Liver (tissue), 8 donors: ENCODE measurements at regions not wholly inside any gene's neighbourhood (a gene's known extent, or its start where the extent isn't known, plus 50 kb on each side); places are given as distances from the start of the nearest gene placed in this dataset.

Source experiments
- DNase-seq: peaks from one replicate; pipeline ENCODE4 v3.0.0-alpha.2; 2017; ENCODE audit warnings: low spot score
- H3K27ac ChIP-seq, 2 donors: one replicate each; pipeline ENCODE4 v1.7.0; 2013; ENCODE audit warnings: inconsistent platforms in 2 of 2, low read length in 2 of 2, control low read depth in 1 of 2, low read depth in 1 of 2, mild to moderate bottlenecking in 1 of 2
- H3K27me3 ChIP-seq, 4 donors: one replicate each; pipeline versions ENCODE4 v1.6.1 to v1.7.0; 2013; ENCODE audit warnings: low read length in 3 of 4, inconsistent platforms in 1 of 4, mild to moderate bottlenecking in 1 of 4, moderate library complexity in 1 of 4; ENCODE audit not compliant: control insufficient read depth in 4 of 4, insufficient read depth in 4 of 4
- H3K36me3 ChIP-seq, 4 donors: one replicate each; pipeline versions ENCODE4 v1.6.1 to v1.7.0; 2013; ENCODE audit warnings: low read length in 3 of 4, mild to moderate bottlenecking in 3 of 4, low read depth in 1 of 4, moderate library complexity in 1 of 4; ENCODE audit not compliant: control insufficient read depth in 4 of 4, insufficient read depth in 3 of 4
- H3K4me1 ChIP-seq, 4 donors: one replicate each; pipeline versions ENCODE4 v1.6.1 to v1.7.0; 2013; ENCODE audit warnings: low read length in 3 of 4, mild to moderate bottlenecking in 3 of 4, moderate library complexity in 1 of 4; ENCODE audit not compliant: control insufficient read depth in 4 of 4, insufficient read depth in 4 of 4
- H3K4me3 ChIP-seq, 3 donors: one replicate each; pipeline versions ENCODE4 v1.6.1 to v1.7.0; 2013; ENCODE audit warnings: low read length in 3 of 3, control low read depth in 1 of 3, low read depth in 1 of 3, mild to moderate bottlenecking in 1 of 3
- H3K9ac ChIP-seq, 2 donors: one replicate each; pipeline ENCODE4 v1.7.0; 2013; ENCODE audit warnings: low read length in 2 of 2, mild to moderate bottlenecking in 2 of 2, moderate library complexity in 2 of 2, control low read depth in 1 of 2, low read depth in 1 of 2
- H3K9me3 ChIP-seq, 4 donors: one replicate each; pipeline versions ENCODE4 v1.6.1 to v1.7.0; 2013; ENCODE audit warnings: low read length in 3 of 4; ENCODE audit not compliant: control insufficient read depth in 4 of 4
- EGR1 ChIP-seq, 2 donors: IDR thresholded peaks; 2 replicates each; pipeline ENCODE4 v1.6.1; 2016 to 2018; ENCODE audit warnings: antibody characterized with exemption in 2 of 2, low read depth in 2 of 2
- FOXA1 ChIP-seq: IDR thresholded peaks from 2 replicates; pipeline ENCODE4 v1.6.1; 2016; ENCODE audit warnings: antibody characterized with exemption
- FOXA2 ChIP-seq: IDR thresholded peaks from 2 replicates; pipeline ENCODE4 v1.6.1; 2016; ENCODE audit warnings: antibody characterized with exemption
- GABPA ChIP-seq, 2 donors: IDR thresholded peaks in 1 of 2; conservative IDR thresholded peaks in 1 of 2; 2 replicates each; pipeline ENCODE4 v1.6.1; 2016; ENCODE audit warnings: antibody characterized with exemption in 2 of 2, mild to moderate bottlenecking in 1 of 2, moderate library complexity in 1 of 2
- HNF4A ChIP-seq, 2 donors: conservative IDR thresholded peaks; 2 replicates each; pipeline ENCODE4 v1.6.1; 2016; ENCODE audit warnings: antibody characterized with exemption in 2 of 2, mild to moderate bottlenecking in 2 of 2
- HNF4G ChIP-seq: IDR thresholded peaks from 2 replicates; pipeline ENCODE4 v1.6.1; 2016; ENCODE audit warnings: antibody characterized with exemption
- JUND ChIP-seq, 2 donors: IDR thresholded peaks; 2 replicates each; pipeline ENCODE4 v1.6.1; 2016; ENCODE audit warnings: antibody characterized with exemption in 2 of 2
- MAX ChIP-seq: IDR thresholded peaks from 2 replicates; pipeline ENCODE4 v1.6.1; 2016; ENCODE audit warnings: antibody characterized with exemption
- NR2F2 ChIP-seq: IDR thresholded peaks from 2 replicates; pipeline ENCODE4 v1.6.1; 2016; ENCODE audit warnings: antibody characterized with exemption
- RAD21 ChIP-seq, 2 donors: IDR thresholded peaks; 2 replicates each; pipeline ENCODE4 v1.6.1; 2016; ENCODE audit warnings: antibody characterized with exemption in 2 of 2, mild to moderate bottlenecking in 2 of 2
- REST ChIP-seq: IDR thresholded peaks from 2 replicates; pipeline ENCODE4 v1.6.1; 2016; ENCODE audit warnings: antibody characterized with exemption, mild to moderate bottlenecking
- RXRA ChIP-seq, 2 donors: IDR thresholded peaks; 2 replicates each; pipeline ENCODE4 v1.6.1; 2017 to 2018; ENCODE audit warnings: antibody characterized with exemption in 2 of 2, mild to moderate bottlenecking in 1 of 2
- SP1 ChIP-seq: IDR thresholded peaks from 2 replicates; pipeline ENCODE4 v1.6.1; 2018; ENCODE audit warnings: antibody characterized with exemption, mild to moderate bottlenecking
- TAF1 ChIP-seq: conservative IDR thresholded peaks from 2 replicates; pipeline ENCODE4 v1.6.1; 2016; ENCODE audit warnings: antibody characterized with exemption, mild to moderate bottlenecking
- YY1 ChIP-seq: IDR thresholded peaks from 2 replicates; pipeline ENCODE4 v1.6.1; 2016; ENCODE audit warnings: antibody characterized with exemption, mild to moderate bottlenecking
- WGBS: extraction: QIAGEN DNeasy Blood & Tissue Kit; methylation state at CpG from one replicate; pipeline ENCODE4 v1.1.7; 2013; 5-methylcytosine and 5-hydroxymethylcytosine counted together
- TF ChIP-seq, protein P1 (sequence below): fragments of 150-350 bp; IDR thresholded peaks from 2 replicates; pipeline ENCODE4 v1.5.1; 2017; ENCODE audit warnings: improper control_type of control experiment, low read depth, low read length; ENCODE audit not compliant: missing input control
- TF ChIP-seq, protein P2 (sequence below): IDR thresholded peaks from 2 replicates; pipeline ENCODE4 v1.6.1; 2016; ENCODE audit warnings: antibody characterized with exemption
- donor health status: healthy.
- donor health status: healthy.
- donor health status: healthy.
- donor health status: healthy.
- donor health status: healthy.

DNA sequence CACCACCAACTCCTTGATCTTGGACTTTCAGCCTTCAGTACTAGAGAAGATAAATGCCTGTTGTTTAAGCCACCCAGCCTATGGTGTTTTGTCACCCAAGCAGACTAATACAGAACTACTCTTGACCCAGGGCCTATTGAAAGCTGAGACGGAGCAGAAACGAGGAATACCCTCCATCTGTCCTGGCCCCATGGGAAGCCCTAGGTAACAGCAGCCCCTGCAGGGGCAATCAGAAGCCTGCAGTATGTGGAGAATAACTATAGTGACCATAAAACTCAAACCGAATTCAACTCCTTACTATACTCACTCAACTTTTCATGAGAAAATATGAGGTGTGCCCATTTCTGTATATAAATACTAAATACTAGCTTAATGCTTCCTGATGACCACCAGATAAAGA is 307.4 kb downstream of the NUAK1 start:
- WGBS, result 89% methylated on average over 3 of the region's 3 CpGs

GRCh38 chr12:105832021-105832420 is 306.7 kb downstream of the NUAK1 start:
- Histone ChIP-seq H3K36me3 (no peaks in the 10 kb centered on the region), H3K27me3 (no peaks in the 10 kb centered on the region), H3K4me1 (no peaks in the 10 kb centered on the region), H3K9me3 (no peaks in the 10 kb centered on the region), H3K27ac (no peak overlapping the region), H3K9ac (no peak overlapping the region), H3K4me3 (no peak overlapping the region)
- 95% methylated on average over 6 of the region's 6 CpGs for WGBS
- TF ChIP-seq, protein P1, sequence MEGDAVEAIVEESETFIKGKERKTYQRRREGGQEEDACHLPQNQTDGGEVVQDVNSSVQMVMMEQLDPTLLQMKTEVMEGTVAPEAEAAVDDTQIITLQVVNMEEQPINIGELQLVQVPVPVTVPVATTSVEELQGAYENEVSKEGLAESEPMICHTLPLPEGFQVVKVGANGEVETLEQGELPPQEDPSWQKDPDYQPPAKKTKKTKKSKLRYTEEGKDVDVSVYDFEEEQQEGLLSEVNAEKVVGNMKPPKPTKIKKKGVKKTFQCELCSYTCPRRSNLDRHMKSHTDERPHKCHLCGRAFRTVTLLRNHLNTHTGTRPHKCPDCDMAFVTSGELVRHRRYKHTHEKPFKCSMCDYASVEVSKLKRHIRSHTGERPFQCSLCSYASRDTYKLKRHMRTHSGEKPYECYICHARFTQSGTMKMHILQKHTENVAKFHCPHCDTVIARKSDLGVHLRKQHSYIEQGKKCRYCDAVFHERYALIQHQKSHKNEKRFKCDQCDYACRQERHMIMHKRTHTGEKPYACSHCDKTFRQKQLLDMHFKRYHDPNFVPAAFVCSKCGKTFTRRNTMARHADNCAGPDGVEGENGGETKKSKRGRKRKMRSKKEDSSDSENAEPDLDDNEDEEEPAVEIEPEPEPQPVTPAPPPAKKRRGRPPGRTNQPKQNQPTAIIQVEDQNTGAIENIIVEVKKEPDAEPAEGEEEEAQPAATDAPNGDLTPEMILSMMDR, result no peak
- TF ChIP-seq HNF4A (conservative IDR thresholded peaks at IDR 0.05) (no peak), EGR1 (IDR thresholded peaks at IDR 0.05; ENCODE audit: low read depth in 2 of 2) (no peak), NR2F2 (no peak), RXRA (IDR thresholded peaks at IDR 0.05) (no peak), RAD21 (IDR thresholded peaks at IDR 0.05) (no peak), HNF4G (no peak)
- TF ChIP-seq, protein P2, sequence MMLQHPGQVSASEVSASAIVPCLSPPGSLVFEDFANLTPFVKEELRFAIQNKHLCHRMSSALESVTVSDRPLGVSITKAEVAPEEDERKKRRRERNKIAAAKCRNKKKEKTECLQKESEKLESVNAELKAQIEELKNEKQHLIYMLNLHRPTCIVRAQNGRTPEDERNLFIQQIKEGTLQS, result no peak
- DNase-seq, result no peak

More for the DNA sequence above, 307.4 kb downstream of the NUAK1 start:
- Histone ChIP-seq H3K9ac (no peak overlapping the region), H3K36me3 (no peaks in the 10 kb centered on the region), H3K27me3 (no peaks in the 10 kb centered on the region), H3K27ac (no peak overlapping the region), H3K9me3 (no peaks in the 10 kb centered on the region), H3K4me1 (no peaks in the 10 kb centered on the region), H3K4me3 (no peak overlapping the region)
- TF ChIP-seq FOXA1 (no peak), RAD21 (IDR thresholded peaks at IDR 0.05) (no peak), GABPA (IDR thresholded peaks at IDR 0.05 in 1 of 2, conservative IDR thresholded peaks at IDR 0.05 in 1 of 2) (no peak), HNF4G (no peak), JUND (IDR thresholded peaks at IDR 0.05) (no peak), SP1 (no peak), YY1 (no peak), MAX (no peak), EGR1 (IDR thresholded peaks at IDR 0.05; ENCODE audit: low read depth in 2 of 2) (no peak)
- TF ChIP-seq, protein P1, result no peak
- no peak for DNase-seq

- WGBS, result 94% methylated on average over 4 of the region's 4 CpGs
- no peaks in the 10 kb centered on the region for H3K27me3 ChIP-seq
- DNase-seq, result no peak
- no peaks in the 10 kb centered on the region for H3K4me1 ChIP-seq
- no peaks in the 10 kb centered on the region for H3K9me3 ChIP-seq
- H3K9ac ChIP-seq, result no peak overlapping the region
- no peak overlapping the region for H3K27ac ChIP-seq
- H3K36me3 ChIP-seq, result no peaks in the 10 kb centered on the region
- no peak overlapping the region for H3K4me3 ChIP-seq
- TF ChIP-seq EGR1 (IDR thresholded peaks at IDR 0.05; ENCODE audit: low read depth in 2 of 2) (no peak), MAX (no peak), FOXA2 (no peak), HNF4A (conservative IDR thresholded peaks at IDR 0.05) (no peak), REST (no peak), HNF4G (no peak), YY1 (no peak), NR2F2 (no peak), TAF1 (no peak), RAD21 (IDR thresholded peaks at IDR 0.05) (no peak)
- TF ChIP-seq, protein P1, result no peak
These were observed 305.9 kb downstream of the NUAK1 start for GRCh38 chr12:105832806-105833205.
